Spleen (tissue), 7 donors: ENCODE measurements at regions not wholly inside any gene's neighbourhood (a gene's known extent, or its start where the extent isn't known, plus 50 kb on each side); places are given as distances from the start of the nearest gene placed in this dataset.

Experiments used
- POLR2A ChIP-seq, 3 donors: fragments of 450-650 bp; IDR thresholded peaks; one replicate each; pipeline ENCODE4 v1.5.1; 2017; ENCODE audit warnings: antibody characterized with exemption in 3 of 3, mild to moderate bottlenecking in 1 of 3
- POLR2AphosphoS5 ChIP-seq, 3 donors: sonication (generic); formaldehyde crosslinking; IDR thresholded peaks; one replicate each; pipeline ENCODE4 v1.5.1; 2017; ENCODE audit warnings: antibody characterized with exemption in 3 of 3
- TF ChIP-seq, protein P1 (sequence below), 11 experiments: fragments of 200-600 bp in 7 of 11; fragments of 450-650 bp in 4 of 11; sonication (generic) in 4 of 11; IDR thresholded peaks in 8 of 11; conservative IDR thresholded peaks in 3 of 11; 1 replicate in 7 of 11; 2 replicates in 4 of 11; pipeline versions ENCODE4 v1.4.0 to v1.8.0; 2016 to 2021; ENCODE audit warnings: antibody characterized with exemption in 11 of 11, inconsistent platforms in 4 of 11, mild to moderate bottlenecking in 1 of 11
- donor health status: DM: no; HTN: no; CAD: no; lungs with moderate emphysema.
- donor health status: DM: no; HTN: no; CAD: no.
- donor health status: DM: no; HTN: no; CAD: no.

DNA sequence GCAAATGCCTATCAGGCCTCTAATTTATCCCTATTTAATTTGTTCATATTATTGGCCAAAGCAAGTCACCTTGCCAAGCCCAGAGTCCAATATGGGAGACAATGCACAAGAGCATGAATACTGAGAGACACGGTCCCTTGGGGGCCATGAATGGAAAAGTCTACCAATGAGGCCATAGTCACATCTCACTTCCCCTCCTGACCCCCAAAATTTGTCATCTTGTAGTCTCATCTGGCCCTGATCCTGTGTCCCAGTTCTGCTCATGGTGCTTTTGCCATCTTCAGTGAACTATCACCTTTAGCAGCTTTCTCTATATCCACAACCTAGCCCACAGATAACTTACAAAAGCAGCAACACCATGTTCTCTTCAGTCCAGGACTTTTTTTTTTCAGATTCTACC lies 302.7 kb upstream of the MGAT5 start:
- no peak for TF ChIP-seq POLR2AphosphoS5 (IDR thresholded peaks at IDR 0.05)
- no peak for TF ChIP-seq POLR2A (IDR thresholded peaks at IDR 0.05)
- TF ChIP-seq, protein P1, sequence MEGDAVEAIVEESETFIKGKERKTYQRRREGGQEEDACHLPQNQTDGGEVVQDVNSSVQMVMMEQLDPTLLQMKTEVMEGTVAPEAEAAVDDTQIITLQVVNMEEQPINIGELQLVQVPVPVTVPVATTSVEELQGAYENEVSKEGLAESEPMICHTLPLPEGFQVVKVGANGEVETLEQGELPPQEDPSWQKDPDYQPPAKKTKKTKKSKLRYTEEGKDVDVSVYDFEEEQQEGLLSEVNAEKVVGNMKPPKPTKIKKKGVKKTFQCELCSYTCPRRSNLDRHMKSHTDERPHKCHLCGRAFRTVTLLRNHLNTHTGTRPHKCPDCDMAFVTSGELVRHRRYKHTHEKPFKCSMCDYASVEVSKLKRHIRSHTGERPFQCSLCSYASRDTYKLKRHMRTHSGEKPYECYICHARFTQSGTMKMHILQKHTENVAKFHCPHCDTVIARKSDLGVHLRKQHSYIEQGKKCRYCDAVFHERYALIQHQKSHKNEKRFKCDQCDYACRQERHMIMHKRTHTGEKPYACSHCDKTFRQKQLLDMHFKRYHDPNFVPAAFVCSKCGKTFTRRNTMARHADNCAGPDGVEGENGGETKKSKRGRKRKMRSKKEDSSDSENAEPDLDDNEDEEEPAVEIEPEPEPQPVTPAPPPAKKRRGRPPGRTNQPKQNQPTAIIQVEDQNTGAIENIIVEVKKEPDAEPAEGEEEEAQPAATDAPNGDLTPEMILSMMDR (IDR thresholded peaks at IDR 0.05 in 8 of 11, conservative IDR thresholded peaks at IDR 0.05 in 3 of 11) = no peak
